Upper lobe of left lung (tissue), 4 donors: ENCODE measurements at regions not wholly inside any gene's neighbourhood (a gene's known extent, or its start where the extent isn't known, plus 50 kb on each side); places are given as distances from the start of the nearest gene placed in this dataset.

Experiments
- POLR2A ChIP-seq, 4 donors: fragments of 450-650 bp; IDR thresholded peaks; one replicate each; pipeline ENCODE4 v1.5.1; 2016 to 2017; ENCODE audit warnings: antibody characterized with exemption in 4 of 4, mild to moderate bottlenecking in 2 of 4
- TF ChIP-seq, protein P1 (sequence below), 6 experiments: fragments of 450-650 bp in 4 of 6; fragments of 200-600 bp in 2 of 6; sonication (generic) in 2 of 6; IDR thresholded peaks; one replicate each; pipeline ENCODE4 v1.5.1; 2016 to 2019; ENCODE audit warnings: antibody characterized with exemption in 6 of 6

GRCh38 chr4:66863481-66863880 lies 681.8 kb downstream of the CENPC start:
- TF ChIP-seq, protein P1, sequence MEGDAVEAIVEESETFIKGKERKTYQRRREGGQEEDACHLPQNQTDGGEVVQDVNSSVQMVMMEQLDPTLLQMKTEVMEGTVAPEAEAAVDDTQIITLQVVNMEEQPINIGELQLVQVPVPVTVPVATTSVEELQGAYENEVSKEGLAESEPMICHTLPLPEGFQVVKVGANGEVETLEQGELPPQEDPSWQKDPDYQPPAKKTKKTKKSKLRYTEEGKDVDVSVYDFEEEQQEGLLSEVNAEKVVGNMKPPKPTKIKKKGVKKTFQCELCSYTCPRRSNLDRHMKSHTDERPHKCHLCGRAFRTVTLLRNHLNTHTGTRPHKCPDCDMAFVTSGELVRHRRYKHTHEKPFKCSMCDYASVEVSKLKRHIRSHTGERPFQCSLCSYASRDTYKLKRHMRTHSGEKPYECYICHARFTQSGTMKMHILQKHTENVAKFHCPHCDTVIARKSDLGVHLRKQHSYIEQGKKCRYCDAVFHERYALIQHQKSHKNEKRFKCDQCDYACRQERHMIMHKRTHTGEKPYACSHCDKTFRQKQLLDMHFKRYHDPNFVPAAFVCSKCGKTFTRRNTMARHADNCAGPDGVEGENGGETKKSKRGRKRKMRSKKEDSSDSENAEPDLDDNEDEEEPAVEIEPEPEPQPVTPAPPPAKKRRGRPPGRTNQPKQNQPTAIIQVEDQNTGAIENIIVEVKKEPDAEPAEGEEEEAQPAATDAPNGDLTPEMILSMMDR (IDR thresholded peaks at IDR 0.05), result no peak
- no peak for TF ChIP-seq POLR2A (IDR thresholded peaks at IDR 0.05)
